ENCODE measurements at regions not wholly inside any gene's neighbourhood (a gene's known extent, or its start where the extent isn't known, plus 50 kb on each side); places are given as distances from the start of the nearest gene placed in this dataset.
A peak's percentile ranks its signal among the peaks of the same experiment; 100 is the strongest.
"Not testable (repeated sequence)": the region's sequence is repeated elsewhere in the genome, so short reads cannot be mapped to it uniquely, and the experiment has no call there.

DNA sequence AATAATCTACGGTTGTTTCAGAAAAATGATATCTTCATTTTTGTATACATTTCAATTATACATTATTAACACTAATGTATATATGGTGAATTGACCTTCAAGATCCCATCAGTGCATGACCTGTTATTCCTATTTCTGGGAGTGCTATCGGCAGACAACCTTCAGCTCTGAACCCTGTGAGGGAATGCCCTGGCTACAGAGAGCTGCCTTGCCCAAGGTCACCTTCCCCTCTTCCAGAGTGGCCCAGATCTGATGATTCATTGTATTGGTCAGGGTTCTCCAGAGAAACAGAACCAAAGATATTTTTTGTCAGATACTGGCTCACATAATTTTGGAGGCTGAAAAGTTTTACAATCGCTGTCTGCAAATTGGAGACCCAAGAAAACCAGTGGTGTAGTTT lies 235.5 kb downstream of the ZNF92 start:
- H3K9me3 ChIP-seq (ENCODE audit: control insufficient read depth in 2 of 2, low read length in 2 of 2), result no peaks in the 10 kb centered on the region
- H3K27me3 ChIP-seq (ENCODE audit: control insufficient read depth, insufficient read depth, low read length), result peaks cover 4% of the 10 kb centered on the region
- H3K27ac ChIP-seq (ENCODE audit: insufficient read depth, low read length, poor library complexity, severe bottlenecking), result no peak overlapping the region
- H3K36me3 ChIP-seq (ENCODE audit: control insufficient read depth, insufficient read depth, low read length), result no peaks in the 10 kb centered on the region
- DNase-seq, result no peak
- H3K4me1 ChIP-seq (ENCODE audit: control insufficient read depth, insufficient read depth, low read length, poor library complexity, severe bottlenecking), result no peaks in the 10 kb centered on the region
- no peak overlapping the region for H3K4me3 Mint-ChIP-seq
- no peaks in the 10 kb centered on the region for H3K4me1 Mint-ChIP-seq
- H3K27me3 Mint-ChIP-seq, result peaks cover 4% of the 10 kb centered on the region
- peaks cover 0 to 2% (median 0%) of the 10 kb centered on the region in 7 donors for H3K9me3 Mint-ChIP-seq
- no peak overlapping the region for H3K27ac Mint-ChIP-seq
- no peak for ATAC-seq (ENCODE audit: low read depth in 2 of 2)
- no peaks in the 10 kb centered on the region for H3K36me3 Mint-ChIP-seq
- H3K4me3 ChIP-seq (ENCODE audit: low read depth, low read length), result no peak overlapping the region

DNA sequence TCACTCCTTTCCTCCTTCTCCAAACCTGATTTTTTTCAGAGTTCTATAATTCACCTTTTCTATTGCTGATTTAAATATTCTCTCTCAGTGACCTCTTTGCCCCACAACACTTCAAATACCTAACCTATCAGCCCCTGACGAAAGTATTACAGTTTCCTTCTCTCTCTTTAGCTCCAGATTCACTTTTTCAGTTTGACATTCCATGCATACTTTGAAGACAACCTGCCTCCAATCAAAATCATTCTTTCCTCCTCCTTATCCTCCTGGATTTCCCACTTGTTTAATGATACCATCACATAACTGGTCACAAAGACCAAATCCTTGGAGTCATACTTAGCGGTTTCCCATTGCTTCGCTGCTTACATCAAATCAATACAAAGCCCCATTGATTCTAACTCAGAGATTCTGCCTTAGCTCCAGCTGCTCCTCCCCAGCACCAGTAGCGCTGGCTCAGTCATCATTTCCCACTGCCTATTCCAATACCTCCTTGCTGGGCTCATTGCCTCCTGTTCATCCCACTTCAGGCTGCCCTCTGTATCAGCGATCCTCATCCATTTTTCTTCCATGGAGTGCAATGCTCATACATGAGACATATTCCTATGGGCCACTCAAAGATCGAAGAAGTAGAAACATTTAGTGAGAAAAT lies 240.1 kb downstream of the ZNF92 start:
- H3K9me3 Mint-ChIP-seq; ATAC-seq (ENCODE audit: low read depth in 2 of 2); DNase-seq; H3K4me1 ChIP-seq (ENCODE audit: control insufficient read depth, insufficient read depth, low read length, poor library complexity, severe bottlenecking); H3K9me3 ChIP-seq (ENCODE audit: control insufficient read depth in 2 of 2, low read length in 2 of 2); H3K4me1 Mint-ChIP-seq; H3K36me3 ChIP-seq (ENCODE audit: control insufficient read depth, insufficient read depth, low read length); H3K36me3 Mint-ChIP-seq; H3K27ac Mint-ChIP-seq; H3K27me3 ChIP-seq (ENCODE audit: control insufficient read depth, insufficient read depth, low read length); H3K27ac ChIP-seq (ENCODE audit: insufficient read depth, low read length, poor library complexity, severe bottlenecking); H3K4me3 ChIP-seq (ENCODE audit: low read depth, low read length); H3K4me3 Mint-ChIP-seq: not testable (repeated sequence)
- peaks cover 22% of the 10 kb centered on the region for H3K27me3 Mint-ChIP-seq

DNA sequence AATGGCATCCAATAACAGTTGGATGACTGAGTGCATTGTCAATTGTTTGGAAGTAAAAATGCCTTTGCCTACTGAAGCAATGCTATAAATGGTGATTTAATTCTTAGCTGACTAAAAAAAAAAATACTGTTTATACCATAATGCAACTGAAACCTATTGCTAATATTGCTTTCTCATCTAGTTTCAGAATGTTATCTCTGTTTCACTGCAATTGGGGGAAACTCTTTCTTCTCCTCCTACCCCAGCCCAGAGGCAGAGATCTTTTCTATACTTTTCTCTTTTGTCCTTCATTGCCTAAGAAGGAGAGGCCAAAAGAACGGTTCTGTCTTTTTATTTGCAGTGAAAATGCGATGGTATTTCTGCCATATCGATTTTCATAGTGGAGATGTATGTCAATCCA lies 242.5 kb downstream of the ZNF92 start:
- ATAC-seq (ENCODE audit: low read depth in 2 of 2); H3K27me3 ChIP-seq (ENCODE audit: control insufficient read depth, insufficient read depth, low read length); H3K36me3 Mint-ChIP-seq; H3K4me1 ChIP-seq (ENCODE audit: control insufficient read depth, insufficient read depth, low read length, poor library complexity, severe bottlenecking); H3K9me3 ChIP-seq (ENCODE audit: control insufficient read depth in 2 of 2, low read length in 2 of 2); H3K4me1 Mint-ChIP-seq; H3K4me3 Mint-ChIP-seq; H3K36me3 ChIP-seq (ENCODE audit: control insufficient read depth, insufficient read depth, low read length); H3K4me3 ChIP-seq (ENCODE audit: low read depth, low read length); DNase-seq; H3K9me3 Mint-ChIP-seq; H3K27ac ChIP-seq (ENCODE audit: insufficient read depth, low read length, poor library complexity, severe bottlenecking): not testable (repeated sequence)
- H3K27ac Mint-ChIP-seq, result peak overlapping the region in 1 of 3 donors; percentile 49
- peaks cover 23% of the 10 kb centered on the region for H3K27me3 Mint-ChIP-seq

DNA sequence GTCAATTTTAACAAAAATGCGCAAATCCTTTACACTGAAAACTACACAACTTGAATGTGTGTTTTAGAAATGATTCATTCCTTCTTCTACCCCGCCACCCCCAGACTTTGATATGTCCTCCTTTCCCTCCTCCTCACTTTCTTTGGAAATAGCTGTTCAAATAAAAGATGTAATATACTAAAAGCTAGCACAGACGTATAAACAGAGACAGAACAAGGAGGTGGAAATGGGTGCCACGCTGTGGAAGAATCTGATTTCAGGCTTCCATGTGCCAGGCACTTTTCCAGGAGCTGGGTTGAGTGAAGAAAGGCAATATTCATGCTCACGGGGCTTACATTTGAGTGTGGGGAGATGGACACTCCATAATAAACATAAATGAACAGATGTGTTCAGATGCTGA lies 246.6 kb downstream of the ZNF92 start:
- not testable (repeated sequence) for H3K4me1 Mint-ChIP-seq; H3K4me3 ChIP-seq (ENCODE audit: low read depth, low read length); H3K4me3 Mint-ChIP-seq; H3K27ac Mint-ChIP-seq; DNase-seq; H3K9me3 Mint-ChIP-seq; ATAC-seq (ENCODE audit: low read depth in 2 of 2); H3K36me3 ChIP-seq (ENCODE audit: control insufficient read depth, insufficient read depth, low read length); H3K36me3 Mint-ChIP-seq; H3K27me3 ChIP-seq (ENCODE audit: control insufficient read depth, insufficient read depth, low read length); H3K9me3 ChIP-seq (ENCODE audit: control insufficient read depth in 2 of 2, low read length in 2 of 2); H3K4me1 ChIP-seq (ENCODE audit: control insufficient read depth, insufficient read depth, low read length, poor library complexity, severe bottlenecking); H3K27ac ChIP-seq (ENCODE audit: insufficient read depth, low read length, poor library complexity, severe bottlenecking)
- H3K27me3 Mint-ChIP-seq, result peaks cover 26% of the 10 kb centered on the region

DNA sequence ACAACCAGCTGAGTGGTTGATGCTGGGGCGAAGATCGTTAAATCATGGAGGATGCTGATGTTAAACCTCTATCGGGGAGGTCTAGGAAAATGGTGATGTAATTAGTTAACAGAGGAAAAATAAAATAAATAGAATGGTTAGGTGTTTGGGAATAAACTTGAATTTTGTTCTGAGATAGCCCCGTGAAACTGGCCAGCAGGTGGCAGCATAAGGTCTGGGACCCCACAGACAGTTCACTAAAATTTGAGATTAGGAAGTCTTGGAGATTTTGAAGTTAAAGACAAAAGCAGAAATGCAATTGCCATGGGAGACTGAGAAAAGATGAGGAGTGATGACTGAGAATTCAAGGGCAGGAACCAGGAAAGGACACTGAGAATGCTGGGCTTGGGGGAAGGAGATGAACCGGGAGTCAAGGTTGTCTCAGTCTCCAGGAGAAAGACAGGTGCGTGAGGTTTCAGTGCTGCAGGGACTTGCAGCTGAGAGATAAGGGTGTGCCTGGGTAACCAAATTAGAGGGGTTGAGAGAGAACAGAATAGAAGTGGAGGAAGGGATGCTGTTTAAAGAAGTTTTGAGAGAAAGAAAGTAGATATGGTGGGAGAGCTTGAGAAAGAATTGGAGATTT lies 248.0 kb downstream of the ZNF92 start:
- H3K4me3 ChIP-seq (ENCODE audit: low read depth, low read length); H3K36me3 Mint-ChIP-seq; H3K36me3 ChIP-seq (ENCODE audit: control insufficient read depth, insufficient read depth, low read length); H3K4me1 ChIP-seq (ENCODE audit: control insufficient read depth, insufficient read depth, low read length, poor library complexity, severe bottlenecking); ATAC-seq (ENCODE audit: low read depth in 2 of 2); H3K27ac Mint-ChIP-seq; H3K4me1 Mint-ChIP-seq; H3K4me3 Mint-ChIP-seq; H3K9me3 Mint-ChIP-seq; H3K27ac ChIP-seq (ENCODE audit: insufficient read depth, low read length, poor library complexity, severe bottlenecking); H3K27me3 ChIP-seq (ENCODE audit: control insufficient read depth, insufficient read depth, low read length); H3K9me3 ChIP-seq (ENCODE audit: control insufficient read depth in 2 of 2, low read length in 2 of 2): not testable (repeated sequence)
- peaks cover 28% of the 10 kb centered on the region for H3K27me3 Mint-ChIP-seq
- peak in 2 of 3 donors; percentile 0 to 6 for DNase-seq

GRCh38 chr7:65631236-65631635 lies 241.6 kb upstream of the VKORC1L1 start:
- H3K9me3 ChIP-seq (ENCODE audit: control insufficient read depth in 2 of 2, low read length in 2 of 2); H3K4me1 ChIP-seq (ENCODE audit: control insufficient read depth, insufficient read depth, low read length, poor library complexity, severe bottlenecking); H3K4me1 Mint-ChIP-seq; H3K27ac Mint-ChIP-seq; H3K4me3 ChIP-seq (ENCODE audit: low read depth, low read length); H3K4me3 Mint-ChIP-seq; H3K36me3 Mint-ChIP-seq; H3K36me3 ChIP-seq (ENCODE audit: control insufficient read depth, insufficient read depth, low read length); H3K27ac ChIP-seq (ENCODE audit: insufficient read depth, low read length, poor library complexity, severe bottlenecking); ATAC-seq (ENCODE audit: low read depth in 2 of 2); H3K9me3 Mint-ChIP-seq; DNase-seq; H3K27me3 ChIP-seq (ENCODE audit: control insufficient read depth, insufficient read depth, low read length): not testable (repeated sequence)
- peaks cover 11% of the 10 kb centered on the region for H3K27me3 Mint-ChIP-seq

DNA sequence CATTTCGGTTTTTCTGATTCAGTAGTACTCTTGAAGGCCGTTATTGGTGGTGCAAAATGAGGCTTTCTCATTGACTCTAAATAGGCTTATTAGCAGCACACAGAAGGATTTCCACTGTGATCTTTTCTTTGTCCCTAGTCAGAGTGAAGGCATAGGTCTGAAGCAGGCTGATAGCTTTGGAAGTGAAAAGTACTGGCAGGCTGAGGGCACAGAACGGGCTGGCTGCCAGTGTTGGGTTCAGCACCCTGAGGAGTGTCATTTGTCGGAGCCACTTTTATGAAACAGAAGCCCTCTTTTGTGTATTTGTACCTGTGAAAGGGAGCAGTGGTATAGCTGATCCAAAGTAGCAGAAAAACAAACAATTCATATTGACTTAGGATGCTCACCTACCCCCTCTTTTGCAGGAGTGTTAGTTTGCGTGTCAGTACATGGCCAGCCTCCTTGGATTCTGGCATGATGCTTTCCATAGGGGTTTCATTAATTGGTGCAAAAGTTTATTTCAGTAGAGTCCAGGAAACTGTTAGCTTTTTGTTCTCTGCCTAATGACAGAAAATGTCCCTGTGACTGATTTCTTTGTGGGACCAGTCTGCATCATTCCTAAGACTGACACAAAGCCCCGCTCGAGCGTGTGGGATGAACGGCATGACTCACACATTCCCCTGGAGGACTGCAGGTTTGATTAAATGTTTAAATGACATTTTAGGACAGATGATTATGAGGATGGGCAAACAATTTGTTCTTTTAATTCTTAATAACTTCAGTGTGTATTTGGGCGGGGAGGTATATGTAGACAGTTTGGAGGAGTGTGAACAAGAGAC lies 239.1 kb upstream of the VKORC1L1 start:
- H3K9me3 Mint-ChIP-seq; H3K27me3 ChIP-seq (ENCODE audit: control insufficient read depth, insufficient read depth, low read length); H3K9me3 ChIP-seq (ENCODE audit: control insufficient read depth in 2 of 2, low read length in 2 of 2); H3K36me3 Mint-ChIP-seq; ATAC-seq (ENCODE audit: low read depth in 2 of 2); H3K27me3 Mint-ChIP-seq; H3K4me3 ChIP-seq (ENCODE audit: low read depth, low read length); H3K4me1 ChIP-seq (ENCODE audit: control insufficient read depth, insufficient read depth, low read length, poor library complexity, severe bottlenecking); DNase-seq; H3K27ac Mint-ChIP-seq; H3K4me3 Mint-ChIP-seq; H3K27ac ChIP-seq (ENCODE audit: insufficient read depth, low read length, poor library complexity, severe bottlenecking); H3K4me1 Mint-ChIP-seq; H3K36me3 ChIP-seq (ENCODE audit: control insufficient read depth, insufficient read depth, low read length): not testable (repeated sequence)

GRCh38 chr7:65638918-65639317 lies 234.0 kb upstream of the VKORC1L1 start:
- not testable (repeated sequence) for H3K36me3 Mint-ChIP-seq; H3K27me3 Mint-ChIP-seq; H3K27ac ChIP-seq (ENCODE audit: insufficient read depth, low read length, poor library complexity, severe bottlenecking); H3K4me3 ChIP-seq (ENCODE audit: low read depth, low read length); H3K9me3 ChIP-seq (ENCODE audit: control insufficient read depth in 2 of 2, low read length in 2 of 2); H3K4me3 Mint-ChIP-seq; H3K4me1 ChIP-seq (ENCODE audit: control insufficient read depth, insufficient read depth, low read length, poor library complexity, severe bottlenecking); DNase-seq; H3K36me3 ChIP-seq (ENCODE audit: control insufficient read depth, insufficient read depth, low read length); H3K4me1 Mint-ChIP-seq; ATAC-seq (ENCODE audit: low read depth in 2 of 2); H3K27ac Mint-ChIP-seq; H3K27me3 ChIP-seq (ENCODE audit: control insufficient read depth, insufficient read depth, low read length); H3K9me3 Mint-ChIP-seq
